GM12873 (cell line): ENCODE measurements at regions not wholly inside any gene's neighbourhood (a gene's known extent, or its start where the extent isn't known, plus 50 kb on each side); places are given as distances from the start of the nearest gene placed in this dataset.

Experiments
- CTCF ChIP-seq: IDR thresholded peaks from 2 replicates; pipeline ENCODE4 v1.5.1; 2012; ENCODE audit warnings: low read depth, mild to moderate bottlenecking, moderate library complexity, low read length, control low read depth; ENCODE audit not compliant: insufficient read depth; ENCODE audit errors: missing control alignments

DNA sequence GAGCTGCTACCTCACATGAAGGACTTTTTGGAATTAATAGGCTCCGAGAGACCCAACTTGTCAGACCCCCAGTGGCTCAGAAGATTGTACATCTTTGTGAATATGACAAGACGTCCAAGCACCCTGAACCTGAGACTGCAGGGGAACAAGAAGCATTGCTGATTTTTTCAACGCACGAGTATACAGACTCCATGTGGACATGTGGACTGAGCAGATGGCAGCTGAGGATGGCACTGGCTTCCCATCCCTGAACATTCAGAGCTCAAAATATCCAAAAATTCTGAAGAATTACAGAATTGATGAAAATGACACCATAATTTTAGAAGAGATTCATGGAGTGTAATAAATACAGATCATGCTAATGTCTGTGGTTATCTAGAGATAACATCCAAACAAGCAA, 254.1 kb downstream of the MZT1 start:
- TF ChIP-seq CTCF = no peak

- TF ChIP-seq CTCF = no peak
Observed at GRCh38 chr13:72469906-72470305, 257.5 kb downstream of the MZT1 start.

DNA sequence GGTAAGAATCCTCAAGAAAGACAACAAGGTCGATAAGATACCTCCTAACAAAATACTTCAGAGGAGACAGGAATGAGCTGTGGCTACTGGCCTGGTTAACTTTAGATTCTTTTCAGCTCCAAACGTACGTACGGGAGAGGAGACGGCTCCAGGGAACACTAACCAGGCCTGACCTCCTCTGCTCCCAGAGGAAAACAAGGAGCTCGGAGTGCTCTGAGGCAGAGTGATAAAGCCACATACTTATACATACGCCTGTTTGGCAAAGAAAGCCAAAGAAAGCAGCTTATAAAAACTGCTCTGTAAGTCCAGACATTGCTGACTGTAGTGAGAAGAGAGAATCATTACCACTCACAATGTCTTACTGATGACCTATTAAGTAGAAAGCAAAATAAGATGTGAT, 263.9 kb downstream of the MZT1 start:
- no peak for TF ChIP-seq CTCF

- no peak for TF ChIP-seq CTCF
Observed at GRCh38 chr13:72462726-72463125, 264.7 kb downstream of the MZT1 start.

DNA sequence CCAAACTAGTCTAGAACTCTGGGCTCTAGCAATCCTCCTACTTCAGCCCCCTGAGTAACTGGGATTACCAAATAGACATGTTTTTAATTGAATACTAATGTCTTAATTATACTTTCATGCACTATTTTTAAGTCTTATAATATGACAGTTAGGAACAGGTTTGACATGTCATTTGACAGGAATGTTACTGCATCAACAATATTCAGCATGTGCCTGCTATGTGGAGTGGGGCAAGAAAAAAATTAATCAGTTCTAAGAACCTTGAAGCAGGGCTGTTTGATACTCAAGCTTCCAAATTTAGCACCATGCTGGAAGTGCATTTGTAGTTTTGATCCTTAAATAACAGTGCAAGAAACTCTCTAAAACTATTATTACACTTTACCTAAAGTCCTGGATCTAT, 265.3 kb downstream of the MZT1 start:
- TF ChIP-seq CTCF = no peak

- TF ChIP-seq CTCF = no peak
Observed at GRCh38 chr13:72458701-72459100, 268.7 kb downstream of the MZT1 start.

GRCh38 chr13:72457151-72457550, 270.3 kb downstream of the MZT1 start:
- no peak for TF ChIP-seq CTCF

DNA sequence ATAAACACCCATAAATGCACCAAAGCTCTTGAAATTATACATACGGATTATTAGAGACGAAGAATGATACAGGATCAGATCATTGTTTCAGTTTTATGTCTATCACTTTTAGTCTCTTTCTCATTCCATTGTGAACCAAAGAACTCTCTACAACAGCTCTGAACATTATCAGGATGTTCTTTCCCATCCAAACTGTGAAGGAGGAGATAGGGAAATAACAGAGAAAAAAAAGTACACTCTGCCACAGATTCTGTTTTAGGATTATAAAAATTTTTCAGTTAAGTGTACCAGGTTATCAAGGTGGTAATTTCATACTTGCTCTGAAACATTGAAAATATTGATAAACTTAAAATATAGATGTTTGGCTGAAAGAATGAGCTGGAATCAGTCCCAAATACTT, 270.9 kb downstream of the MZT1 start:
- TF ChIP-seq CTCF = no peak
